ENCODE measurements at regions not wholly inside any gene's neighbourhood (a gene's known extent, or its start where the extent isn't known, plus 50 kb on each side); places are given as distances from the start of the nearest gene placed in this dataset.

DNA sequence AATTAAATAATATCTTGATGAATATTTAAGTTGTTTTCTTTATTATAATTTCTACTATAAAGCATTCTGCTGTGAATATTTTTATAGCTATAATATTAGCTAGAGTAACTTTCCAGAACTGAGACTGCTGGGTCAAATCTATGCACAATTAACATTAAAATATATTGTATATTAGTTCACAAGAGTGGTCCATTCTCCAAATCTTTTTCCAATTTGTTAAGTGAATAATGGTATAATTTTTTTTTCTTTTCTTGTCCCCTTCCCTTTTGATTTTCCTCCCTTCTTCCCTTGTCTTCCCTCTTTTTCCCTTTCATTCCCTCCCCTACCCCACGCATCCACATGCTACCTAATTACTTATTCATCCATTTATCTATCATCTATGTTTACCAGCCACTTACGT lies 977.5 kb downstream of the TUSC7 start:
- ATAC-seq: no peak
- TF ChIP-seq, protein P1, sequence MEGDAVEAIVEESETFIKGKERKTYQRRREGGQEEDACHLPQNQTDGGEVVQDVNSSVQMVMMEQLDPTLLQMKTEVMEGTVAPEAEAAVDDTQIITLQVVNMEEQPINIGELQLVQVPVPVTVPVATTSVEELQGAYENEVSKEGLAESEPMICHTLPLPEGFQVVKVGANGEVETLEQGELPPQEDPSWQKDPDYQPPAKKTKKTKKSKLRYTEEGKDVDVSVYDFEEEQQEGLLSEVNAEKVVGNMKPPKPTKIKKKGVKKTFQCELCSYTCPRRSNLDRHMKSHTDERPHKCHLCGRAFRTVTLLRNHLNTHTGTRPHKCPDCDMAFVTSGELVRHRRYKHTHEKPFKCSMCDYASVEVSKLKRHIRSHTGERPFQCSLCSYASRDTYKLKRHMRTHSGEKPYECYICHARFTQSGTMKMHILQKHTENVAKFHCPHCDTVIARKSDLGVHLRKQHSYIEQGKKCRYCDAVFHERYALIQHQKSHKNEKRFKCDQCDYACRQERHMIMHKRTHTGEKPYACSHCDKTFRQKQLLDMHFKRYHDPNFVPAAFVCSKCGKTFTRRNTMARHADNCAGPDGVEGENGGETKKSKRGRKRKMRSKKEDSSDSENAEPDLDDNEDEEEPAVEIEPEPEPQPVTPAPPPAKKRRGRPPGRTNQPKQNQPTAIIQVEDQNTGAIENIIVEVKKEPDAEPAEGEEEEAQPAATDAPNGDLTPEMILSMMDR (IDR thresholded peaks at IDR 0.05): no peak
- WGBS, 2 donors (ENCODE audit: low coverage in 1 of 2): 91 to 95% methylated on average over 2 of the region's 2 CpGs
- no peak overlapping the region for H3K4me3 ChIP-seq
- H3K4me1 ChIP-seq: no peaks in the 10 kb centered on the region
- no peaks in the 10 kb centered on the region for H3K36me3 ChIP-seq
- no peaks in the 10 kb centered on the region for H3K27me3 ChIP-seq
- H3K27ac ChIP-seq: no peak overlapping the region
- H3K9me3 ChIP-seq: no peaks in the 10 kb centered on the region

GRCh38 chr3:117688583-117688982 lies 979.0 kb downstream of the TUSC7 start:
- Histone ChIP-seq H3K36me3 (no peaks in the 10 kb centered on the region), H3K9me3 (no peaks in the 10 kb centered on the region), H3K4me3 (no peak overlapping the region), H3K27ac (no peak overlapping the region), H3K4me1 (no peaks in the 10 kb centered on the region), H3K27me3 (no peaks in the 10 kb centered on the region)
- 60 to 100% methylated on average over 1 of the region's 3 CpGs for WGBS, 2 donors (ENCODE audit: low coverage in 1 of 2)
- TF ChIP-seq EP300 (IDR thresholded peaks at IDR 0.05): no peak
- no peak for TF ChIP-seq POLR2AphosphoS5 (IDR thresholded peaks at IDR 0.05)
- no peak for TF ChIP-seq POLR2A (IDR thresholded peaks at IDR 0.05)
- TF ChIP-seq, protein P1 (IDR thresholded peaks at IDR 0.05): no peak
- ATAC-seq: no peak

DNA sequence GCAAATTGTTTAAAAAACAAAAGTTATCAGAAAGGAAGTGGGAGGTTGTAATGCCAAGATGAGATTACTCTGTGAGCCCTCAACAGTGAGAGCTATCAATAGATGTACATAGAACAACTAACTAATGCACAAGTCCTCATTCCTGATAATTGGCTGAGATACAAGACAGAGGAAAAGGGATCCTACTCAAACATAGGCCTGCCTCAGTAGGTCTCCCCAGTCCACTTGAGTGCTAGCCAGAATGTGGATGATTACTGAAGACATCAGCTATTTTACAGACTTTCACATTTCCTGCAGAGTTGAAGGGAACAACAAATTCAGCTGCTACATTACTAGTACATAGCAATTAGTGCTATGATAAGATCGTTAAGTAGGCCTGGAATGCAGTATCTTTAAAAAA lies 981.9 kb downstream of the TUSC7 start:
- no peaks in the 10 kb centered on the region for H3K9me3 ChIP-seq
- H3K27me3 ChIP-seq: no peaks in the 10 kb centered on the region
- TF ChIP-seq POLR2A (IDR thresholded peaks at IDR 0.05) (no peak), EP300 (IDR thresholded peaks at IDR 0.05) (no peak), POLR2AphosphoS5 (IDR thresholded peaks at IDR 0.05) (no peak)
- TF ChIP-seq, protein P1 (IDR thresholded peaks at IDR 0.05): no peak
- no peaks in the 10 kb centered on the region for H3K4me1 ChIP-seq
- no peak overlapping the region for H3K4me3 ChIP-seq
- H3K36me3 ChIP-seq: no peaks in the 10 kb centered on the region
- H3K27ac ChIP-seq: no peak overlapping the region
- 60 to 100% methylated on average over 1 of the region's 1 CpG for WGBS, 2 donors (ENCODE audit: low coverage in 1 of 2)
- ATAC-seq: no peak

- H3K4me3 ChIP-seq: no peak overlapping the region
- no peak for TF ChIP-seq POLR2A (IDR thresholded peaks at IDR 0.05)
- TF ChIP-seq EP300 (IDR thresholded peaks at IDR 0.05): no peak
- TF ChIP-seq, protein P1 (IDR thresholded peaks at IDR 0.05): no peak
- no peak for TF ChIP-seq POLR2AphosphoS5 (IDR thresholded peaks at IDR 0.05)
- ATAC-seq: no peak
- no peaks in the 10 kb centered on the region for H3K36me3 ChIP-seq
- H3K27ac ChIP-seq: no peak overlapping the region
- H3K9me3 ChIP-seq: no peaks in the 10 kb centered on the region
- no peaks in the 10 kb centered on the region for H3K4me1 ChIP-seq
- 94 to 100% methylated on average over 3 to 5 of the region's 5 CpGs for WGBS, 2 donors (ENCODE audit: low coverage in 1 of 2)
- no peaks in the 10 kb centered on the region for H3K27me3 ChIP-seq
These were observed 982.9 kb downstream of the TUSC7 start for GRCh38 chr3:117692416-117692995.

- no peaks in the 10 kb centered on the region for H3K9me3 ChIP-seq
- TF ChIP-seq, protein P1 (IDR thresholded peaks at IDR 0.05): no peak
- TF ChIP-seq POLR2A (IDR thresholded peaks at IDR 0.05) (no peak), POLR2AphosphoS5 (IDR thresholded peaks at IDR 0.05) (no peak), EP300 (IDR thresholded peaks at IDR 0.05) (no peak)
- H3K4me3 ChIP-seq: no peak overlapping the region
- H3K36me3 ChIP-seq: no peaks in the 10 kb centered on the region
- WGBS, 2 donors (ENCODE audit: low coverage in 1 of 2): 57 to 71% methylated on average over 1 of the region's 1 CpG
- H3K27me3 ChIP-seq: no peaks in the 10 kb centered on the region
- no peaks in the 10 kb centered on the region for H3K4me1 ChIP-seq
- H3K27ac ChIP-seq: no peak overlapping the region
- ATAC-seq: no peak
These were observed 985.7 kb downstream of the TUSC7 start for GRCh38 chr3:117695321-117695720.
